GM18517 (cell line): ENCODE measurements at regions not wholly inside any gene's neighbourhood (a gene's known extent, or its start where the extent isn't known, plus 50 kb on each side); places are given as distances from the start of the nearest gene placed in this dataset.

Experiments
- ATAC-seq: cut with Tn5 transposase; IDR thresholded peaks from one replicate; pipeline ENCODE4 v1.9.1; 2021; ENCODE audit warnings: mild to moderate bottlenecking, moderate library complexity; ENCODE audit not compliant: unreplicated experiment

GRCh38 chr18:74023220-74023619 lies 124.4 kb downstream of the FBXO15 start:
- ATAC-seq: no peak

GRCh38 chr18:74019864-74020263 lies 127.8 kb downstream of the FBXO15 start:
- no peak for ATAC-seq

- ATAC-seq: no peak
Measured at GRCh38 chr18:74013955-74014354, 133.7 kb downstream of the FBXO15 start.

GRCh38 chr18:74012954-74013630 lies 134.5 kb downstream of the FBXO15 start:
- no peak for ATAC-seq

GRCh38 chr18:74006143-74006542 lies 141.5 kb downstream of the FBXO15 start:
- no peak for ATAC-seq

GRCh38 chr18:74005320-74006109 lies 142.1 kb downstream of the FBXO15 start:
- ATAC-seq: no peak

GRCh38 chr18:73992242-73993022 lies 155.2 kb downstream of the FBXO15 start:
- no peak for ATAC-seq

- ATAC-seq: no peak
Measured at GRCh38 chr18:73991570-73991969, 156.1 kb downstream of the FBXO15 start.

- no peak for ATAC-seq
Measured at GRCh38 chr18:73990258-73990657, 157.4 kb downstream of the FBXO15 start.

- ATAC-seq: no peak
Measured at GRCh38 chr18:73987247-73987980, 160.2 kb downstream of the FBXO15 start.

GRCh38 chr18:73986711-73987110 lies 160.9 kb downstream of the FBXO15 start:
- ATAC-seq: no peak

- ATAC-seq: no peak
Measured at GRCh38 chr18:73985855-73986625, 161.6 kb downstream of the FBXO15 start.

GRCh38 chr18:73983970-73984369 lies 163.7 kb downstream of the FBXO15 start:
- ATAC-seq: no peak

GRCh38 chr18:73983496-73983895 lies 164.1 kb downstream of the FBXO15 start:
- no peak for ATAC-seq

GRCh38 chr18:73981796-73982195 lies 165.8 kb downstream of the FBXO15 start:
- ATAC-seq: no peak

GRCh38 chr18:73980289-73980979 lies 167.2 kb downstream of the FBXO15 start:
- no peak for ATAC-seq

GRCh38 chr18:73979742-73980141 lies 167.9 kb downstream of the FBXO15 start:
- no peak for ATAC-seq

- ATAC-seq: no peak
Measured at GRCh38 chr18:73976433-73976832, 171.2 kb downstream of the FBXO15 start.

- ATAC-seq: no peak
Measured at GRCh38 chr18:73975266-73975665, 172.4 kb downstream of the FBXO15 start.

GRCh38 chr18:73973972-73974371 lies 173.7 kb downstream of the FBXO15 start:
- ATAC-seq: no peak
